ENCODE measurements at regions not wholly inside any gene's neighbourhood (a gene's known extent, or its start where the extent isn't known, plus 50 kb on each side); places are given as distances from the start of the nearest gene placed in this dataset.
"Not testable (repeated sequence)": the region's sequence is repeated elsewhere in the genome, so short reads cannot be mapped to it uniquely, and the experiment has no call there.

- DNase-seq: no peak
Observed at GRCh38 chr10:9339716-9340115, 1285.2 kb downstream of the GATA3 start.

GRCh38 chr10:9342885-9343570, 1288.5 kb downstream of the GATA3 start:
- DNase-seq: no peak

- DNase-seq: not testable (repeated sequence)
Observed at GRCh38 chr10:9347933-9348332, 1293.4 kb downstream of the GATA3 start.

- DNase-seq: no peak
Observed at GRCh38 chr10:9357471-9357870, 1303.0 kb downstream of the GATA3 start.

- DNase-seq: no peak
Observed at GRCh38 chr10:9362721-9363120, 1308.2 kb downstream of the GATA3 start.

- DNase-seq: no peak
Observed at GRCh38 chr10:9379183-9379582, 1324.7 kb downstream of the GATA3 start.

- DNase-seq: no peak
Observed at GRCh38 chr10:9381733-9382532, 1327.4 kb downstream of the GATA3 start.

- DNase-seq: no peak
Observed at GRCh38 chr10:9382533-9382866, 1328.0 kb downstream of the GATA3 start.

GRCh38 chr10:9390516-9390915, 1336.0 kb downstream of the GATA3 start:
- no peak for DNase-seq

- no peak for DNase-seq
Observed at GRCh38 chr10:9399275-9399983, 1344.9 kb downstream of the GATA3 start.

GRCh38 chr10:9402067-9402466, 1347.6 kb downstream of the GATA3 start:
- not testable (repeated sequence) for DNase-seq

GRCh38 chr10:9402507-9403195, 1348.2 kb downstream of the GATA3 start:
- not testable (repeated sequence) for DNase-seq

GRCh38 chr10:9407201-9407600, 1352.7 kb downstream of the GATA3 start:
- DNase-seq: not testable (repeated sequence)

- no peak for DNase-seq
Observed at GRCh38 chr10:9416331-9416730, 1361.8 kb downstream of the GATA3 start.

GRCh38 chr10:9419757-9420156, 1365.3 kb downstream of the GATA3 start:
- DNase-seq: no peak

GRCh38 chr10:9427209-9427608, 1372.7 kb downstream of the GATA3 start:
- DNase-seq: no peak

- DNase-seq: no peak
Observed at GRCh38 chr10:9437131-9437530, 1382.6 kb downstream of the GATA3 start.

- no peak for DNase-seq
Observed at GRCh38 chr10:9443758-9444157, 1389.3 kb downstream of the GATA3 start.

- no peak for DNase-seq
Observed at GRCh38 chr10:9449530-9449929, 1395.0 kb downstream of the GATA3 start.

- no peak for DNase-seq
Observed at GRCh38 chr10:9450801-9451200, 1396.3 kb downstream of the GATA3 start.

GRCh38 chr10:9451211-9451773, 1396.8 kb downstream of the GATA3 start:
- DNase-seq: no peak

GRCh38 chr10:9452056-9452455, 1397.6 kb downstream of the GATA3 start:
- DNase-seq: no peak

GRCh38 chr10:9453871-9454270, 1399.4 kb downstream of the GATA3 start:
- DNase-seq: not testable (repeated sequence)

Measured in NCI-H510A treated with DMSO at 0.1 percent for 48 hours (cell line).